H1 (cell line): ENCODE measurements at regions not wholly inside any gene's neighbourhood (a gene's known extent, or its start where the extent isn't known, plus 50 kb on each side); places are given as distances from the start of the nearest gene placed in this dataset.

Experiments used
- CTCF ChIA-PET: fragments of 300-600 bp; sonication (Branson Sonifier 250); formaldehyde crosslinking; loops from one replicate; lab custom pipeline; 2021; ENCODE audit not compliant: partially characterized antibody; lab: Charles Lee
- POLR2A ChIA-PET: fragments of 300-600 bp; sonication (Branson Sonifier 250); formaldehyde crosslinking; loops from one replicate; lab custom pipeline; 2021; ENCODE audit warnings: inconsistent platforms; ENCODE audit not compliant: partially characterized antibody; lab: Charles Lee
- DNase-seq, 2 experiments: peaks; one replicate each; pipeline versions ENCODE4 v3.0.0 to v3.0.0-alpha.2; 2010 to 2022; ENCODE audit warnings: low spot score in 2 of 2, low read depth in 1 of 2, mixed read lengths in 1 of 2
- FAIRE-seq: peaks from 2 replicates; lab custom pipeline; 2011; peaks lifted over from hg19 to GRCh38; lab: Jason Lieb, UNC
- H2AFZ ChIP-seq: 2 replicates; pipeline ENCODE4 v1.8.1; 2012; ENCODE audit warnings: low read length, inconsistent platforms
- H2AK5ac ChIP-seq: 2 replicates; pipeline ENCODE4 v1.6.1; 2013; ENCODE audit warnings: low read depth, low read length
- H2BK120ac ChIP-seq: replicated peaks from 2 replicates; pipeline ENCODE3; 2013; ENCODE audit warnings: low read depth, low read length, inconsistent platforms
- H2BK12ac ChIP-seq: 2 replicates; pipeline ENCODE4 v1.6.1; 2013; ENCODE audit warnings: low read depth, low read length
- H2BK15ac ChIP-seq: 2 replicates; pipeline ENCODE4 v1.6.1; 2013; ENCODE audit warnings: low read length
- H2BK20ac ChIP-seq: 2 replicates; pipeline ENCODE4 v1.6.1; 2013; ENCODE audit warnings: low read length
- H2BK5ac ChIP-seq: 2 replicates; pipeline ENCODE4 v1.6.1; 2013; ENCODE audit warnings: low read depth, low read length
- H3K14ac ChIP-seq: 2 replicates; pipeline ENCODE4 v1.6.1; 2013; ENCODE audit warnings: inconsistent platforms; ENCODE audit not compliant: insufficient read length
- H3K18ac ChIP-seq: 2 replicates; pipeline ENCODE4 v1.6.1; 2013; ENCODE audit warnings: low read length; ENCODE audit errors: extremely low read depth
- H3K23ac ChIP-seq: 2 replicates; pipeline ENCODE4 v1.6.1; 2013; ENCODE audit warnings: inconsistent platforms; ENCODE audit not compliant: insufficient read length
- H3K23me2 ChIP-seq: 2 replicates; pipeline ENCODE4 v1.6.1; 2013; ENCODE audit warnings: low read depth, low read length
- H3K27ac ChIP-seq: 2 replicates; pipeline ENCODE4 v1.6.1; 2011; ENCODE audit warnings: low read depth, low read length, inconsistent platforms
- H3K27me3 ChIP-seq, 4 experiments: replicated peaks in 1 of 4; 1 replicate in 1 of 4; 2 replicates in 3 of 4; pipeline versions ENCODE4 v1.6.1 to v1.8.1; 2011 to 2013; ENCODE audit warnings: low read length in 3 of 4, mild to moderate bottlenecking in 3 of 4, inconsistent platforms in 2 of 4, mixed read lengths in 2 of 4, moderate library complexity in 1 of 4; ENCODE audit not compliant: control insufficient read depth in 3 of 4, insufficient read depth in 3 of 4; ENCODE audit errors: extremely low read depth in 1 of 4
- H3K36me3 ChIP-seq, 4 experiments: 2 replicates each; pipeline versions ENCODE4 v1.6.1 to v1.8.1; 2011 to 2013; ENCODE audit warnings: mild to moderate bottlenecking in 4 of 4, low read length in 3 of 4, moderate library complexity in 2 of 4, control low read depth in 1 of 4, inconsistent platforms in 1 of 4; ENCODE audit not compliant: insufficient read depth in 4 of 4, control insufficient read depth in 2 of 4
- H3K4ac ChIP-seq: replicated peaks from 2 replicates; pipeline ENCODE3; 2013; ENCODE audit warnings: low read length, low read depth, mixed read lengths, inconsistent platforms; ENCODE audit not compliant: insufficient read length
- H3K4me1 ChIP-seq, 4 experiments: replicated peaks in 1 of 4; 1 replicate in 1 of 4; 2 replicates in 3 of 4; pipeline versions ENCODE4 v1.6.1 to v1.8.1; 2011 to 2013; ENCODE audit warnings: low read length in 3 of 4, inconsistent platforms in 2 of 4, mixed read lengths in 1 of 4; ENCODE audit not compliant: insufficient read depth in 4 of 4, control insufficient read depth in 3 of 4
- H3K4me2 ChIP-seq, 2 experiments: 2 replicates each; pipeline versions ENCODE4 v1.6.1 to v1.8.1; 2011 to 2013; ENCODE audit warnings: low read depth in 2 of 2, low read length in 2 of 2, control low read depth in 1 of 2, inconsistent platforms in 1 of 2, mild to moderate bottlenecking in 1 of 2; ENCODE audit not compliant: insufficient read depth in 1 of 2
- H3K4me3 ChIP-seq, 4 experiments: fragments of 200-600, 300-600 bp in 1 of 4; sonication (generic), shearing (Covaris generic), sonication (Bioruptor Twin) in 1 of 4; 2 replicates each; pipeline versions ENCODE4 v1.5.1 to v1.8.1; 2011 to 2016; ENCODE audit warnings: low read length in 4 of 4, low read depth in 3 of 4, control low read depth in 2 of 4, inconsistent platforms in 2 of 4, mild to moderate bottlenecking in 2 of 4, mixed read lengths in 1 of 4, moderate library complexity in 1 of 4; ENCODE audit not compliant: insufficient read depth in 2 of 4; ENCODE audit errors: extremely low read depth in 1 of 4
- H3K56ac ChIP-seq: replicated peaks from 2 replicates; pipeline ENCODE3; 2013; ENCODE audit warnings: low read depth, mild to moderate bottlenecking, mixed read lengths, low read length, inconsistent platforms; ENCODE audit not compliant: insufficient read length
- H3K79me1 ChIP-seq: 2 replicates; pipeline ENCODE4 v1.6.1; 2013; ENCODE audit warnings: low read depth, low read length, control low read depth
- H3K79me2 ChIP-seq, 2 experiments: 2 replicates each; pipeline versions ENCODE4 v1.6.1 to v1.8.1; 2012 to 2013; ENCODE audit warnings: low read length in 2 of 2, mild to moderate bottlenecking in 2 of 2, inconsistent platforms in 1 of 2; ENCODE audit not compliant: insufficient read depth in 2 of 2, control insufficient read depth in 1 of 2
- H3K9ac ChIP-seq, 4 experiments: replicated peaks in 1 of 4; 1 replicate in 1 of 4; 2 replicates in 3 of 4; pipeline versions ENCODE4 v1.6.1 to v1.8.1; 2011 to 2013; ENCODE audit warnings: low read depth in 3 of 4, low read length in 3 of 4, control low read depth in 2 of 4, mild to moderate bottlenecking in 2 of 4, moderate library complexity in 2 of 4, inconsistent platforms in 1 of 4; ENCODE audit errors: extremely low read depth in 1 of 4
- H3K9me3 ChIP-seq, 2 experiments: 2 replicates each; pipeline versions ENCODE4 v1.6.1 to v1.8.1; 2012 to 2013; ENCODE audit warnings: mild to moderate bottlenecking in 2 of 2, moderate library complexity in 2 of 2, control low read depth in 1 of 2, inconsistent platforms in 1 of 2, low read depth in 1 of 2, low read length in 1 of 2, mixed read lengths in 1 of 2; ENCODE audit not compliant: insufficient read depth in 2 of 2
- H4K20me1 ChIP-seq, 2 experiments: replicated peaks in 1 of 2; 2 replicates each; pipeline versions ENCODE3 to v1.8.1; 2011 to 2013; ENCODE audit warnings: inconsistent platforms in 2 of 2, low read length in 2 of 2, mild to moderate bottlenecking in 1 of 2; ENCODE audit not compliant: insufficient read depth in 2 of 2, control insufficient read depth in 1 of 2
- H4K5ac ChIP-seq: 2 replicates; pipeline ENCODE4 v1.6.1; 2013; ENCODE audit warnings: low read length, low read depth, mixed read lengths, inconsistent platforms; ENCODE audit not compliant: insufficient read length
- H4K8ac ChIP-seq: 2 replicates; pipeline ENCODE4 v1.8.0; 2013; ENCODE audit warnings: mild to moderate bottlenecking, moderate library complexity, low read length, inconsistent platforms; ENCODE audit not compliant: insufficient read depth; ENCODE audit errors: extremely low read depth
- H4K91ac ChIP-seq: replicated peaks from 2 replicates; pipeline ENCODE3; 2013; ENCODE audit warnings: low read length, mixed read lengths, inconsistent platforms; ENCODE audit not compliant: insufficient read length
- BACH1 ChIP-seq: IDR thresholded peaks from 2 replicates; pipeline ENCODE4 v1.6.1; 2012; ENCODE audit warnings: low read length, improper control_type of control experiment
- RAD21 ChIP-seq, 2 experiments: IDR thresholded peaks in 1 of 2; conservative IDR thresholded peaks in 1 of 2; 2 replicates each; pipeline ENCODE4 v1.6.1; 2011; ENCODE audit warnings: low read depth in 2 of 2, low read length in 2 of 2, improper control_type of control experiment in 1 of 2, inconsistent platforms in 1 of 2, mild to moderate bottlenecking in 1 of 2, moderate library complexity in 1 of 2
- TAF1 ChIP-seq: IDR thresholded peaks from 2 replicates; pipeline ENCODE4 v1.6.1; 2011; ENCODE audit warnings: mild to moderate bottlenecking, low read depth, low read length
- WGBS, 2 experiments: shearing (Covaris generic) in 1 of 2; methylation state at CpG; one replicate each; pipeline versions ENCODE4 v1.1.6 to v1.1.7; 2013 to 2015; ENCODE audit warnings: low lambda C conversion rate in 2 of 2, mixed read lengths in 2 of 2, inconsistent platforms in 1 of 2, low coverage in 1 of 2, missing lambda C conversion rate in 1 of 2; ENCODE audit not compliant: insufficient replicate concordance in 2 of 2, insufficient coverage in 1 of 2, insufficient read length in 1 of 2; ENCODE audit errors: extremely low coverage in 1 of 2, missing lambda C conversion rate in 1 of 2; 5-methylcytosine and 5-hydroxymethylcytosine counted together

GRCh38 chr9:1647776-1648175 lies 367.4 kb upstream of the SMARCA2 start:
- TF ChIP-seq TAF1 (no peak), RAD21 (IDR thresholded peaks at IDR 0.05 in 1 of 2, conservative IDR thresholded peaks at IDR 0.05 in 1 of 2; ENCODE audit: low read depth in 2 of 2, low read length in 2 of 2) (no peak), BACH1 (no peak)
- no peak overlapping the region for H4K8ac ChIP-seq

More at GRCh38 chr9:1647776-1648175, 367.4 kb upstream of the SMARCA2 start:
- Histone ChIP-seq H3K4me1 (no peaks in the 10 kb centered on the region), H4K5ac (no peak overlapping the region), H2BK5ac (no peak overlapping the region), H2BK15ac (no peak overlapping the region), H4K91ac (no peak overlapping the region), H2AK5ac (no peak overlapping the region), H3K79me1 (no peaks in the 10 kb centered on the region), H3K36me3 (no peaks in the 10 kb centered on the region), H2BK20ac (no peak overlapping the region), H3K4ac (no peak overlapping the region), H3K18ac (no peak overlapping the region), H2BK120ac (no peak overlapping the region), H3K23me2 (no peaks in the 10 kb centered on the region), H3K9ac (no peak overlapping the region), H2AFZ (no peak overlapping the region), H3K9me3 (peaks cover 40 to 53% of the 10 kb centered on the region in 2 experiments), H3K27ac (no peak overlapping the region), H3K4me3 (no peak overlapping the region), H2BK12ac (no peak overlapping the region), H3K27me3 (no peaks in the 10 kb centered on the region), H3K4me2 (no peak overlapping the region), H3K56ac (no peak overlapping the region), H3K79me2 (no peaks in the 10 kb centered on the region), H4K20me1 (no peaks in the 10 kb centered on the region), H3K23ac (no peak overlapping the region), H3K14ac (no peak overlapping the region)
- FAIRE-seq (no peak), DNase-seq (no peak)
- 64% methylated on average over 1 of the region's 1 CpG; no CpG with 5 or more reads in 1 of the 2 experiments for WGBS, 2 experiments
- POLR2A ChIA-PET: no interaction called here
- CTCF ChIA-PET: interaction anchor here (0.7 kb wide), 2 partner anchors 738 to 1121 kb away, joined by 3 to 4 read pairs; no protein-coding TSS in a partner anchor
